Astrocyte of the cerebellum (primary cell): ENCODE measurements at regions not wholly inside any gene's neighbourhood (a gene's known extent, or its start where the extent isn't known, plus 50 kb on each side); places are given as distances from the start of the nearest gene placed in this dataset.

ENCODE experiments used
- DNase-seq: peaks from one replicate; pipeline ENCODE4 v3.0.0-alpha.2; 2011; ENCODE audit warnings: low read depth
- H3K4me3 ChIP-seq: 2 replicates; pipeline ENCODE4 v1.5.1; 2011; ENCODE audit warnings: mild to moderate bottlenecking, low read depth, low read length, moderate library complexity
- CTCF ChIP-seq: IDR thresholded peaks from 2 replicates; pipeline ENCODE4 v1.5.1; 2012; ENCODE audit warnings: low read length, low read depth, moderate library complexity, mild to moderate bottlenecking; ENCODE audit errors: missing control alignments
- in situ Hi-C: cut with HindIII; loops from 2 replicates; pipeline ENCODE4 v1.10.0; 2017; ENCODE audit warnings: low sequenced_read_pairs

- no peak overlapping the region for H3K4me3 ChIP-seq
- DNase-seq: no peak
- in situ Hi-C loops: no loop called here
- no peak for TF ChIP-seq CTCF
Measured at GRCh38 chr11:32304521-32304920, 130.8 kb downstream of the WT1 start.

GRCh38 chr11:32305460-32305859 is 129.9 kb downstream of the WT1 start:
- DNase-seq: no peak
- no peak for TF ChIP-seq CTCF
- no peak overlapping the region for H3K4me3 ChIP-seq
- in situ Hi-C loops: no loop called here

GRCh38 chr11:32307471-32307870 is 127.9 kb downstream of the WT1 start:
- TF ChIP-seq CTCF: no peak
- H3K4me3 ChIP-seq: no peak overlapping the region
- in situ Hi-C loops: no loop called here

GRCh38 chr11:32307913-32308312 is 127.4 kb downstream of the WT1 start:
- DNase-seq: no peak
- in situ Hi-C loops: no loop called here
- no peak for TF ChIP-seq CTCF

More at GRCh38 chr11:32307471-32307870, 127.9 kb downstream of the WT1 start:
- DNase-seq: no peak

GRCh38 chr11:32309530-32310213 is 125.7 kb downstream of the WT1 start:
- no peak overlapping the region for H3K4me3 ChIP-seq
- no peak for DNase-seq
- in situ Hi-C loops: no loop called here
- no peak for TF ChIP-seq CTCF

More at GRCh38 chr11:32307913-32308312, 127.4 kb downstream of the WT1 start:
- no peak overlapping the region for H3K4me3 ChIP-seq

GRCh38 chr11:32310214-32310601 is 125.1 kb downstream of the WT1 start:
- TF ChIP-seq CTCF: no peak
- DNase-seq: peak; percentile 26
- in situ Hi-C loops: no loop called here
- H3K4me3 ChIP-seq: no peak overlapping the region
